H7 (cell line): ENCODE measurements at regions not wholly inside any gene's neighbourhood (a gene's known extent, or its start where the extent isn't known, plus 50 kb on each side); places are given as distances from the start of the nearest gene placed in this dataset.

Experiments used
- DNase-seq: peaks from one replicate; pipeline ENCODE4 v3.0.0; 2012
- H3K27me3 ChIP-seq: 2 replicates; pipeline ENCODE4 v1.6.0; 2011; ENCODE audit warnings: mild to moderate bottlenecking, low read length; ENCODE audit not compliant: control insufficient read depth, insufficient read depth
- H3K36me3 ChIP-seq: replicated peaks from 2 replicates; pipeline ENCODE4 v1.5.1; 2011; ENCODE audit warnings: low read length; ENCODE audit not compliant: control insufficient read depth, insufficient read depth
- H3K4me3 ChIP-seq: 2 replicates; pipeline ENCODE4 v1.5.1; 2011; ENCODE audit warnings: low read depth, mild to moderate bottlenecking, control low read depth, low read length, moderate library complexity; ENCODE audit not compliant: insufficient read depth

- Histone ChIP-seq H3K27me3 (no peaks in the 10 kb centered on the region), H3K4me3 (no peak overlapping the region), H3K36me3 (no peaks in the 10 kb centered on the region)
- DNase-seq: no peak
Observed at GRCh38 chr12:24060089-24060488, 110.6 kb upstream of the SOX5 start.

GRCh38 chr12:24057920-24058476, 108.5 kb upstream of the SOX5 start:
- Histone ChIP-seq H3K27me3 (no peaks in the 10 kb centered on the region), H3K4me3 (no peak overlapping the region), H3K36me3 (no peaks in the 10 kb centered on the region)
- DNase-seq: no peak

DNA sequence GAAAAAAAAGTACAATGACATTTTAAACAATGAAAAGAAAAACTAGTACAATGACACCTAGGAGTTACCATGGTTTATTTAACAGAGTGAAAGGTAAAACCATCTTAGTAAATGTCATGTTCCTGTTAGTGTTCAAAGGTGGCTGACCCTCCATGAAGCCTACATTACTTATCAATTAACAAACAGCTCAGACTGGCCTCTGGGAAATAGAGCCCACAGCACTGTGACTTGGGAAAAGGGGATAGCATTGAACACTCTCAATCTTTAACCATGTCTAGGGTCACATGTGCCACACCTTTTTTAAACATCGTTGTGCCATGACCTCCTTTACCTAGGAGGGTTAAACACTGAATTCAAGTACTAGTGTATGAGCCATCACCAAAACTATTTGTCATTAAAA, 106.3 kb upstream of the SOX5 start:
- no peak overlapping the region for H3K4me3 ChIP-seq
- H3K36me3 ChIP-seq: no peaks in the 10 kb centered on the region
- DNase-seq: no peak
- H3K27me3 ChIP-seq: no peaks in the 10 kb centered on the region

DNA sequence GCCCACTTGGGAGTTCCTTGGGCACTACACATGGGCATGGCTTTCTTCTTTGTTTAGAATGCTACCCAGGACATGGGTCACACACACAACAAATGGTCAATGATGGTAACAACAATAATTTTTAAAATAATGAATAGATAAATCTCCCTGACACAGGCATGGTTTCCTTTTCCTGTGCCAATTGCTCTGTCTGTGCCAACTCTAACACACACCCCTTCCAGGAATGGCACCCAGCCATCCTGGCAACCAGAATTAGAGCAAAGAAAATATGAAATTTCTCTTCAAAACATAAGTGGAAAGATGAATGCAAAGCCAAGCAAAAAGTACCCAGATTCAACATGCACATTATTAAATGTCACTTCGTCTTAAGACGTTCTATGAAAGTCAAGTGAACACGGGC, 104.9 kb upstream of the SOX5 start:
- H3K4me3 ChIP-seq: no peak overlapping the region
- no peaks in the 10 kb centered on the region for H3K27me3 ChIP-seq
- no peaks in the 10 kb centered on the region for H3K36me3 ChIP-seq
- DNase-seq: no peak

DNA sequence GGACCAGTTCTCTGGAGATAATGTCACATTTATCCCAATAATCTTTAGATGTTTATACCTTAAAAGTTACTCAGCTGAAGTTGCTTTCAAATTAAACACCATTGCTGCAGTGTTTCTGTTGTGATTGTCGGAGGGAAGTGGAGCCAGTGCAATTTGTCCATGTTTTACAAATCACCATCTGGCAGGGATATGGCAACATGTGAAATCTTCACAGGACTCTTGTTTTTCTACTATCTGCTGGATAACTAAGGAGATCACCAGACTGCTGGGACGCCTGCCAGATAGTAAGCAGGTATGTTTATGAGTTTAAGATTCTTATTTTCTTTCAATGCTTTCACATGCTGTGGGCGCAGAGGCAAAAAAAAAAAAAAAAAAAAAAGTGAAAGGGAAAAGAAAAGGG, 100.3 kb upstream of the SOX5 start:
- Histone ChIP-seq H3K36me3 (no peaks in the 10 kb centered on the region), H3K27me3 (no peaks in the 10 kb centered on the region), H3K4me3 (no peak overlapping the region)
- DNase-seq: no peak

GRCh38 chr12:24049101-24049500, 99.6 kb upstream of the SOX5 start:
- H3K36me3 ChIP-seq: no peaks in the 10 kb centered on the region
- H3K4me3 ChIP-seq: no peak overlapping the region
- H3K27me3 ChIP-seq: no peaks in the 10 kb centered on the region
- no peak for DNase-seq

DNA sequence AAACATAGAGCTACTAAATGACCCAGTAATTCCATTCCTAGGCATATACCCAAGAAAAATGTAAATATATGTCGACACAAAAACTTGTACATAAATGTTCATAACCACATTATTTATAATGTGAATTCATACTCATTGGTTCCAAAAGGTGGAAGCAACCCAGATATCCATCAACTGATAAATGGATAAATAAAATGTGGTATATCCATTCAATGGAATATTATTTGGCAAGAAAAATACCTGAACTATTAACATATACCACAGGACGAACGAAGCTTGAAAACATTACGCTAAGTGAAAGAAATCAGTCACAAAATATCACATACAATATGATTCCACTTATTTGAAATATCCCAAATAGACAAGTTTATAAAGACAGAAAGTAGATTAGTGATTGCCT, 99.0 kb upstream of the SOX5 start:
- no peak for DNase-seq
- H3K36me3 ChIP-seq: no peaks in the 10 kb centered on the region
- no peaks in the 10 kb centered on the region for H3K27me3 ChIP-seq
- H3K4me3 ChIP-seq: no peak overlapping the region

DNA sequence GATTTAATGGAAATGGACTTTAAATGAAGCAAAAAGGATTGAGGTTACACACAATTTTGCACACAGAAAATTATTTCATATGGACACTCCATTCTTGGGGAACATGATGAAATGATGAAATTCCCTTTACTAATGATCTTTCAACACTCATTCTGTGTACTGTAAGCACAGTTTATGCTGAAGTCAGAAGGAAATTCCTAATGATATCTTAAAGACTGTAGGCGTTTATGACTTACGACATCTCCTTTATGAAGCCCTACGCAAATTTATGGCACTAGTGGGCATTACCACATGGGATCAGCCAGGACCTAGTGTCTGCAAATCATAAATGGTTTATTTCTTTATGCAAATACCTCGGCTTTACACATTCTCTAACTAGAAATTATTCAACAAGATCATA, 97.9 kb upstream of the SOX5 start:
- Histone ChIP-seq H3K4me3 (no peak overlapping the region), H3K36me3 (no peaks in the 10 kb centered on the region), H3K27me3 (no peaks in the 10 kb centered on the region)
- no peak for DNase-seq

- Histone ChIP-seq H3K27me3 (no peaks in the 10 kb centered on the region), H3K36me3 (no peaks in the 10 kb centered on the region), H3K4me3 (no peak overlapping the region)
- DNase-seq: no peak
Observed at GRCh38 chr12:24045816-24046257, 96.4 kb upstream of the SOX5 start.

DNA sequence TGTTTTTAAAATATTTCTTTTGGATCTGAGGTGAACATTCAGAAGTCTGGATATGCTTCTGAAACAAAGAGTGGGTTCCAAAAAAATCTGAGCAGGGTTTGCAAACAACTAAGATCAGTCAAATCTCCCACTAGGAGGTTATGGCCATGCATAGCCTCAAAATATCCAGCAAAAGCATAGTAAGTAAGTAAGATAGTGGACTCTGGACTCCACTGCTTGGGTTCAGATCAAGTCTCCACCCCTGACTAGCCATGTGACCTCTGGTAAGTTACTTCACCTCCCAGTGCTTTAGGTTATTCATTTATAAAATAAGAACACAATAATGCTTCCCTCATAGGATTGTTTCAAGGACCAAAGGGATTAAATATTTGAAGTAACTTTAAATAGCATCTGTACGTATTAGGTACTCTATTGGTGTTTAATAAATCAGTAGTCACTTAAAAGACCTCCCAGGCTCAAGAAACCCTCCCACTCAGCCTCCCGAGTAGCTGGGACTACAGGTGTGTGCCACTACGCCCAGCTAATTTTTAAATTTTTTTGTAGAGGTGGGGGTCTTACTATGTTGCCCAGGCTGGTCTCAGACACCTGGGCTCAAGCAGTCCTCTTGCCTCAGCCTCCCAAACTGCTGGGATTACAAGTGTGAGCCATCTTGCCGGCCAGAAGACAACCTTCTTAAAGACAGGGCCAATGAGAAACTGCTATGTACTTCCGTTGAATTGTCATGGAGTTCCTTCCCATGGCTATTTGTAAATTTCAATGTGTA, 95.7 kb upstream of the SOX5 start:
- Histone ChIP-seq H3K4me3 (no peak overlapping the region), H3K27me3 (no peaks in the 10 kb centered on the region), H3K36me3 (no peaks in the 10 kb centered on the region)
- no peak for DNase-seq

GRCh38 chr12:24042651-24043050, 93.2 kb upstream of the SOX5 start:
- H3K27me3 ChIP-seq: no peaks in the 10 kb centered on the region
- no peak for DNase-seq
- H3K36me3 ChIP-seq: no peaks in the 10 kb centered on the region
- H3K4me3 ChIP-seq: no peak overlapping the region

DNA sequence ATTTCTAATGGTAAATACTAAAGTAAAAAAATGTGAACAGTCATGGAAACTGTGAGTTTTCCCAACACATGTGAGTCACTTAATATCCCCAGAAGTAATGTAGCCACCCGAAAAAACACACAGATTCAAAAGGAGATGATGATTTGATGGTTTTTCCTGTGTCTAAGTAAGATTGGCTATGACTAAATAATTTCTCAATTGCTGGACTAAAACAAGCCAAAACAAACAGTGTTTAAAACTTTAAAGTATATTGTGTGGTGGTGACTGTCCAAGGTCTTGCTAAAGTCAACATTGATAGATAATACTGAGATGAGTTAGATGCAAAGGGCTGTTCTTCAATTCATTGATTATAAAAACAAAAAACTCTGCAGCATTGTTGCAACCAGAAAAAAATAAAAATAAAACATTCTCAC, 89.6 kb upstream of the SOX5 start:
- Histone ChIP-seq H3K27me3 (no peaks in the 10 kb centered on the region), H3K4me3 (no peak overlapping the region), H3K36me3 (no peaks in the 10 kb centered on the region)
- no peak for DNase-seq

DNA sequence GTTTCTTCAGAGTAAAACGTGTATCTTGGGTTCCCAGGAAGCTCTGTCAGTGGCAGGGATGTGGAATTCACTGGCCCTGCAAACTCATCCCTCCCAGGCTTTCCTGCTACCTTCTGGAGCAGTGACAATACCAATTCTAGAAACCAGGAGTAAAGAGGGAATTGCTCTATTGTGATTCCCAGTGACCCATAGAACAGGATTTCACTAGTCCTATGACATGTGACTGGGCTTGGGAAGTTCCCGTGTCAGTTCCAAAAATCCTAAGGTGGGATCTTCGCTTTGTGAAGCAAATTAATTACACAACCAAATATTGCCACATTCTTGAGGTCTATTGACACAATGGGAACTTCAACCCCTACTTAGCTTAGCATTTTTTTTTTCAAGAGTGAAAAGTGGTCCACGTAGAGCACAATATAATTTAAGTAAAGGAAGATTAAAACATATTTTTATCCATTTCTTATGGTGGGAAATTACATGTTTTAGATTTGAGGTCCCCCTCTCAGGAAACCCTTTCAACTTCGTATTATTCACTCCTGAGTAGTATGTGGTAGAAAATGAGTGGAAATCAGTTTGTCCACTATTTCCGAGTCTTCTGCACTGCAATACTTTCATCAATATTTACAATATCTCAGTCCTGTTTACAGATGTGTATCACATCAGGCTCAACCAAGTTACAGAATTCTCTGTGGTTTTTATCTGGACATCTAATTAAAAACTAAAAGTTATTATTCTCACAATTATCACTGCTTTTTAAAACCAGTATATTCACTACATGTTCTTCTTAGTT, 88.9 kb upstream of the SOX5 start:
- Histone ChIP-seq H3K27me3 (no peaks in the 10 kb centered on the region), H3K36me3 (no peaks in the 10 kb centered on the region), H3K4me3 (no peak overlapping the region)
- DNase-seq: peak; percentile 23

GRCh38 chr12:24036438-24037216, 87.2 kb upstream of the SOX5 start:
- DNase-seq: no peak
- no peak overlapping the region for H3K4me3 ChIP-seq
- H3K27me3 ChIP-seq: no peaks in the 10 kb centered on the region
- H3K36me3 ChIP-seq: no peaks in the 10 kb centered on the region
